8988T (cell line): ENCODE measurements at regions not wholly inside any gene's neighbourhood (a gene's known extent, or its start where the extent isn't known, plus 50 kb on each side); places are given as distances from the start of the nearest gene placed in this dataset.

ENCODE experiments used
- DNase-seq: peaks from one replicate; pipeline ENCODE4 v3.0.0; 2011

DNA sequence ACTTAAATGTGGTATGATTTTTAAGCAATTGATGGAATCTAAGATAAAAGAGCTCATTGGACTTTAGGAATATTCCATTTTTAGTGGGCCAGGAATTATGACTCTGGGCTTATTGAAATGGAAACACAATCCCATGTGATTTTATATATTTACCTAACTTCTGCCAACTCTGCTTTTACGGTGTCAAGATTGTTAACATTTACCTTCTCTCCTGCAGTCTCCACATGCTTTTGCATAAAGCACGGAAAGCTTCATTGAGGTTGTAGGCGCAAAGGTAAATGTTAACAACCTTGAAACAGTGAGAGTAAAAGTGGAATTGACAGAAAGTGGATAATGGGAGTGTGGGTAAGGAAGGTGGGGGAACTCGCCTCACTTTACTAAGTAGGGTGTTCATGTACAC, 468.1 kb downstream of the PMP22 start:
- DNase-seq = no peak

GRCh38 chr17:14794961-14795360, 470.2 kb downstream of the PMP22 start:
- DNase-seq = no peak

GRCh38 chr17:14793237-14793636, 471.9 kb downstream of the PMP22 start:
- DNase-seq = no peak

- DNase-seq = no peak
These were observed 472.4 kb downstream of the PMP22 start for GRCh38 chr17:14792746-14793145.

- DNase-seq = no peak
These were observed 473.9 kb downstream of the PMP22 start for GRCh38 chr17:14791221-14791620.

DNA sequence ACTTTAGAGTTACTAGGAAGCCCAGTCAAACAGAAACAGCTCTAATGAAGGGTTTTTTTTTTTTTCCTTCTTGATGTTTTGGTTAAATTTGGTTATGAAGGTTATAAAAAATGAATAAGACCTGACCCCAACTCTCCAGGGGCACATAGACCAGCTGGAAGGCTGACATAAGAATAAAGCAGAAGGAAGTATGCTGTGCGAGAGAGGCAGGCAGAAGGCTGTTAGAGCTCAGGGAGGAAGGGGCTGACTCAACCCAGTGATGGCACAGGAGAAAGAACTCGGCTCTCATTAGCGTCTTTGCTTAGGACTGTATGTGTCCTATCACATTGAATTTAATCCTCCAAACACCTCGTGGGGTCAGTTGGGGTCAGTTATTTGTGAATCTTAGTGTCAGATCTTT, 474.6 kb downstream of the PMP22 start:
- DNase-seq = no peak

- no peak for DNase-seq
These were observed 480.0 kb downstream of the PMP22 start for GRCh38 chr17:14784997-14785696.

DNA sequence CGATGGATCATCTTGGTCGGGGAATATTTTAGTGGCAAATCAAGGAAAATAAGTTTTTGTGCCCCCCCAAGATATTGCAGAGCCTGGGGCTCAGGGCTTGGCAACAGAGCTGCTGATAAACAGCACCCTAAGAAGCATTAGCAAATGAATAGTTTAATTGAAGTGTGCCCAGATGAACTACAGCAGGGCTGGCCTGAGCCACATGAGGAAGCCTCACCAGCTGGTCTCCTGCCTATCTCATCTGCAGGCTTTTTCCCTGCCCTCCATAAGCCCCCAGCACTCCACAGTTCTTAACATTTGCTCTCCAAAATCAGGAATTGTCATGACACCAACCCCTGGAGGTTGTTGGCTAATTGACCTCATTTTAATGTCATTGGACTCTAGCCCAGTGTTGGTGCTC, 480.2 kb downstream of the HS3ST3B1 start:
- DNase-seq = no peak

- DNase-seq = no peak
These were observed 479.3 kb downstream of the HS3ST3B1 start for GRCh38 chr17:14780097-14780651.

- no peak for DNase-seq
These were observed 478.4 kb downstream of the HS3ST3B1 start for GRCh38 chr17:14779241-14779640.

DNA sequence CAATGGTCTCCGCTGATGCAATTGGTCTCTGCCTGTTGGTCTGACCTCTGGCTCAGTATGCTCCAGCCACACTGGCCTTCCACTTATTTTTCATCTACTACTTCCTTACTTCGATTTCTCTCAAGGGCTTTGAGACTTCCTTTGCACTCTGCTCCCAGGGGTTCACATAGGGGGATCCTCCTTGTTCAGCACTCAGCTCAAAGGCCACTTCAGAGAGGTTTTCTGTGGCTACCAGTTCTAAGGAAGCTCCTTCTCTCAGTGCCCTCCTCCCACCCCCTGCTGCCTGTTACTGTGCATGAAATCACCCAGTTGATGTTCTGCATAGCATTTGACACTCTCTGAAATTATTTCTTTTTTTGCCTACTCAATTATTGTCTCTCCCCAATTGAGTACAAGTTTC, 476.4 kb downstream of the HS3ST3B1 start:
- no peak for DNase-seq

DNA sequence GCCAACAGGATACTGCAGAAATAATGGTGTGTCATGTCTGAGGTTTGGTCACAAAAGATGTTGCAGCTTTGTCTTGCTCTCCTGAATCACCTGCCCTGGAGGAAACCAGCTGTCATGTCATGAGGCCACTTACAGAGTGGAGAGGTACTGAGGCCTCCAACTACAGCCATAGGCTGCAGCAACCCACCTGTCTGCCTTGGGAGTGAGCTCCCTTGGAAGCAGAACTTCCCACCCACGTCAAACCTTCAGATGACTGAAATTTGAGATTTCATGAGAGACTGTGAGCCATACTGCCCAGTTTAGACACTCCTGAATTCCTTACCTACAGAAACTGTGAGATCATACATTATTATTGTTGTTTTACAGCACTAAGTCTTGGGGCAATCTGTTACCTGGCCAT, 475.9 kb downstream of the HS3ST3B1 start:
- no peak for DNase-seq

DNA sequence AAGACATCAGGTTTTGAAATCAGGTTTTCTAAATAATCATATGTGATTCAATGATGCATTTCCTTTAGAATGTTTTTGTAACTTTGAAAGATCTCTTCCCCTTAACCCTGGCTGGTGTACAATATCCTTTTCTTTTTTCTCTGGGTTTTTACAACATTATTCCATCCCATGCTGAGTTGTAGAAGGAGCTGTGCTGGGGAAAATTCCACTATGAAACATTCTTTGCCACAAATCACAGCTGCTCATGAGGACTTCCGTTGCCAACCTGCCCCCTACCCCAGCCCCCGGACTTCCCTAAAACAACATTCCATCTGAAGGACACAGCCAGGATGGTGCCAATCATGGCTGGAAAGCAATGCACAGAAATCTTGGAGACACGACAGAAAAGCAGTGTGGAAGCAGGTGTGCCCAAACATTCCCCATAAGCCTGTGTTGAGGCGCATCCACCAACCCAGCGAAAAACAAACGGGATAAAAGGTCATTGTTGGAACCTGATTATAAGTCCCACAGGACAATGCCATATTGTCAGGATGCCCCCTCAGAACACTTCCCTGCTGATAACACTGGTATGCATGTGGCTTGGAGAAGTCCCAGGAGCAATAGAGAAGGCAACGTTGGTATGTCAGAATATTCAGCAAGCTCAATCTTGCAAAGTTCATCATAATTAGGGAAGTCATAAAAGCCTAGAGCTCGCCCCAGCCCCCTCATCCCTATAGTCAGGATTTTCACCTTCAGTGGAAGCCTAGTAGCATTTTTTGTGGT, 475.0 kb downstream of the HS3ST3B1 start:
- DNase-seq = no peak

- no peak for DNase-seq
These were observed 473.9 kb downstream of the HS3ST3B1 start for GRCh38 chr17:14774774-14775173.

DNA sequence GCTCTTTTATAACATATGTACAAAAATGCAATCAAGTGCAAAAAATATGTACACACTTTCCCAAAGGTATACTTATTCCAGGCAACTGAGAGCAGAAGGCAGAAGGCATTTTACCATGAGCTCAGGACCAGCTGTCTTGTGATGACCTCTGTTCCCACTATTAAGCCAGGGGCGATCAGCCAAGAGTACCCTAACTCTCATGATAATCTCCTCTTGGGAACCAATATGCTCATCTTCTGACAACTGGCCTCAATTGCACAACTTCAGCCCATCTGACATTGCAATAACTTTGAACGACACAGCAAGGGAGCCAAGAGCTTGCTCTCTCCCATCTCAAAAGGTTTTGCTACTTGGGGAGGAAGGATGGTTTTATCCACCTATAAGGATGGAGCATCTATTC, 471.9 kb downstream of the HS3ST3B1 start:
- no peak for DNase-seq

DNA sequence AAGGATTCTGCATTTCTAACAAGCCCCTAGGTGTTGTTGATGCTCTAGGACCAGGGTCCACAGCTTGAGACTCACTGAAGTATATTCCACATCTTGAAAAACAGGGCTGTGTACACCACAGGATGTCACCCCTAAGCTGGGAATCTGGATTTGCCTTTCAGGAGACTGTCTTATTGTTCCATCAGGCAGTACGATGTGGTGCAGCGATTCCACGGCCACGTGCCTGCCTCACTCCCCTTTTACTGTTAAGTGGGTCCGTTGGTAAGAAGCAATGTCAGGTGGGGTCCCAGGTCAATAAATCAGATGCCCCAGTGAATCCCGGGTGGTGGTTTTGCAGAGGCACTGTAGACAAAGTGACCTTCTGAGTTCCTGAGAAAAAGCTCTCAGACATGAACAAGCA, 470.7 kb downstream of the HS3ST3B1 start:
- no peak for DNase-seq

DNA sequence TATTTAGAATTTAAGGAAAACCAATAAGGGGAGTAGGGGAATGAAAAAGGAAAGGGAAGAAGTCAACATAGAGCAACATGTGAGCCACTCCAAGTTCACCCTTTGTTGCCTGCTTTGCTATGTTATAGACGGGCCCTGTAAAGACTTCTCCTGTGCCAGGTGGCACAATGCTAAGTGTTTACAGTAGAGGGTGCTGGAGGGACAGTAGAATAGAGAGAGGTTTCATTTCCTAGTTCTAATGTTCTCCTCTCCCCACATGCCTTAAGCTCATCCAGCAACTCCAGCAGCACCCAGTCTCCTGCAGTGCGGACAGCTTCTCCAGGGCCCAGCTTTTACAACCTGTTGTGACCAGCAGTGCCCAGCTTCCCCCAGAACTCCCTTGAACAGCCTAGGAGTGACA, 468.0 kb downstream of the HS3ST3B1 start:
- no peak for DNase-seq

GRCh38 chr17:14762736-14763479, 462.0 kb downstream of the HS3ST3B1 start:
- DNase-seq = no peak

- DNase-seq = no peak
These were observed 460.0 kb downstream of the HS3ST3B1 start for GRCh38 chr17:14760719-14761411.

DNA sequence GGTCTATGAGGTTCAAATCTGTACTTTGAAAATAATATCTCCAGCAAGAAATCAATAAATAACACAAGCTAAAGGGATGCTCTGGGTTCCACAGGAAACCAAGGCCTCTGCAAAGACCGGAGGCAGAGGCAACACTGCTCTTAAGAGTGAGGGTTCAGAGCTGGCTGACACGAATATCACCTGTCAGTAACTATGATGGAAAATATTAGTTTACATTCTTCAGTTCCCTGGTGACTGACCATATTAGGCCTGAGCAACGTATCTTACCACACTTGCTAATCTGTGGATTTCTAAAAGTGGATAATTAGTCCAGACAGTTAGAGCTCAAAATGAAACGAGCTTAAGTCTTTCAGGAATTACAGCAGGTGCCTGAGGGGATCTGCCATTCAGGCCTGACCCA, 459.3 kb downstream of the HS3ST3B1 start:
- DNase-seq = no peak

- no peak for DNase-seq
These were observed 458.4 kb downstream of the HS3ST3B1 start for GRCh38 chr17:14759325-14759724.

DNA sequence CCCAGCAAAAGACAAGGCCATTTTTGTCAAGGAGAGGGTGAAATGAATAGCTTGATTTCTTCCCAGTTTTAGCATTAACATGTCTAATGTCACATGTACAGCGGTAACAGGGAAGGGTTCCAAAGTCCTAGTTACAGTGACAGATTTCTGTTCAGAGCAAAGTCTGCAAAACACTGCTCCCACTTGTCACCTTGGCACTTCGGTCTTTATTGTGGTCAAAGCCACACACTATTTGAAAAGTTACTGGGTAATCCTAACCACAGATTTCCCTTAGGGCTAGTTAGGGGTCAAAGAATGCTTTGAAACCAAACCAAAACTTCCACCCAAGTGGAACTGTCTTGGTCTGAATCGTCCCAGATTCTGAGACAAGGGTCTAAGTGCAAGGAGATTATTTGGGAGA, 455.6 kb downstream of the HS3ST3B1 start:
- no peak for DNase-seq

DNA sequence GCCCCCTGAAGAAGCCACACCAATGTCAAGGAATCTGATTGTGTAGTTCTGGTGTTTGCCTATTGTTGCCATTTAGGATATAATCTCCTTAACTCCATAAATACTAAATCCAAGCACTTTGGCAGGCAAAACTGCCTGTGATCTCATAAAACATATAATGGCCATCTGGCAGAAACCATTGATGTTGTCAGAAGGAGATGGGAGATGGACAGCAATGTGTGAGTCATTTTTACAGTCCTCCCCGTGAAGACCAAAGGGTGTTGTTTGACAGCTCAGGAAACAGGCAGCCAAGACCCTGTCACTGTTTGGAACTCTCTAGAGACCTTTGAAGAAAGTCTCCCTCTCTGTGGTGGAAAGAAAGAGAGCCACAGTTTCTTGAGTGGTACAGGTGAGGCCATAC, 454.1 kb downstream of the HS3ST3B1 start:
- no peak for DNase-seq
